HEK293 (cell line): ENCODE measurements at regions not wholly inside any gene's neighbourhood (a gene's known extent, or its start where the extent isn't known, plus 50 kb on each side); places are given as distances from the start of the nearest gene placed in this dataset.

ENCODE experiments used
- CTCF ChIA-PET: fragments of 350-600 bp; formaldehyde crosslinking; extraction: SDS; loops from one replicate; lab custom pipeline; 2021; ENCODE audit warnings: antibody characterized with exemption; lab: Yijun Ruan, JAX
- POLR2A ChIA-PET: fragments of 300-600 bp; formaldehyde crosslinking; extraction: SDS; loops from one replicate; lab custom pipeline; 2020; ENCODE audit warnings: antibody characterized with exemption, inconsistent platforms; lab: Yijun Ruan, JAX
- H3K27ac ChIP-seq: fragments of 200-500 bp; sonication (Bioruptor generic); 2 replicates; pipeline ENCODE4 v1.5.1; 2014; ENCODE audit warnings: low read depth, low read length, control low read depth, inconsistent platforms; ENCODE audit errors: extremely low read depth
- H3K36me3 ChIP-seq, 2 experiments: fragments of 200-500 bp in 1 of 2; sonication (Bioruptor generic) in 1 of 2; 1 replicate in 1 of 2; 2 replicates in 1 of 2; pipeline ENCODE4 v1.5.1; 2014 to 2017; ENCODE audit warnings: inconsistent platforms in 2 of 2, low read length in 2 of 2; ENCODE audit not compliant: control insufficient read depth in 2 of 2, insufficient read depth in 1 of 2
- H3K4me1 ChIP-seq: fragments of 200-500 bp; sonication (Bioruptor generic); 2 replicates; pipeline ENCODE4 v1.5.1; 2014; ENCODE audit warnings: mild to moderate bottlenecking, low read length, inconsistent platforms; ENCODE audit not compliant: control insufficient read depth, insufficient read depth
- H3K4me3 ChIP-seq: 2 replicates; pipeline ENCODE4 v1.5.1; 2011; ENCODE audit warnings: low read depth, mild to moderate bottlenecking, control low read depth, low read length, moderate library complexity
- H3K9me3 ChIP-seq: fragments of 200-500 bp; sonication (Bioruptor generic); 2 replicates; pipeline ENCODE4 v1.5.1; 2014; ENCODE audit warnings: low read depth, low read length, inconsistent platforms; ENCODE audit not compliant: control insufficient read depth, insufficient read depth
- ELK4 ChIP-seq: IDR thresholded peaks from 2 replicates; pipeline ENCODE4 v1.6.1; 2011; ENCODE audit warnings: mild to moderate bottlenecking, low read depth, low read length, borderline replicate concordance
- KLF8 ChIP-seq: fragments of 450-650 bp; formaldehyde crosslinking; IDR thresholded peaks from 2 replicates; pipeline ENCODE4 v1.5.1; 2016; ENCODE audit warnings: missing biosample characterization, missing genetic modification characterization
- PRDM2 ChIP-seq: fragments of 450-650 bp; formaldehyde crosslinking; IDR thresholded peaks from 2 replicates; pipeline ENCODE4 v1.5.1; 2016; ENCODE audit warnings: missing biosample characterization, missing genetic modification characterization, borderline replicate concordance
- PRDM4 ChIP-seq: fragments of 450-650 bp; formaldehyde crosslinking; IDR thresholded peaks from 2 replicates; pipeline ENCODE4 v1.5.1; 2017; ENCODE audit warnings: missing biosample characterization, missing genetic modification characterization
- SALL2 ChIP-seq: fragments of 450-650 bp; formaldehyde crosslinking; IDR thresholded peaks from 2 replicates; pipeline ENCODE4 v1.5.0; 2017; ENCODE audit warnings: missing biosample characterization, mild to moderate bottlenecking, missing genetic modification characterization, borderline replicate concordance
- SCRT1 ChIP-seq: fragments of 450-650 bp; formaldehyde crosslinking; IDR thresholded peaks from 2 replicates; pipeline ENCODE4 v1.5.1; 2016; ENCODE audit warnings: missing biosample characterization, missing genetic modification characterization, borderline replicate concordance
- WT1 ChIP-seq: fragments of 450-650 bp; formaldehyde crosslinking; IDR thresholded peaks from 2 replicates; pipeline ENCODE4 v1.5.1; 2016; ENCODE audit warnings: missing biosample characterization, missing genetic modification characterization
- ZBTB26 ChIP-seq: fragments of 450-650 bp; formaldehyde crosslinking; optimal IDR thresholded peaks from 2 replicates; pipeline ENCODE3; 2016; ENCODE audit warnings: missing biosample characterization, mild to moderate bottlenecking, missing genetic modification characterization
- ZNF146 ChIP-seq: fragments of 450-650 bp; formaldehyde crosslinking; IDR thresholded peaks from 2 replicates; pipeline ENCODE4 v1.5.1; 2016; ENCODE audit warnings: missing biosample characterization, missing genetic modification characterization
- ZNF175 ChIP-seq: fragments of 450-650 bp; formaldehyde crosslinking; IDR thresholded peaks from 2 replicates; pipeline ENCODE4 v1.5.1; 2016; ENCODE audit warnings: missing biosample characterization, missing genetic modification characterization
- ZNF280C ChIP-seq: fragments of 450-650 bp; formaldehyde crosslinking; IDR thresholded peaks from 2 replicates; pipeline ENCODE4 v1.5.1; 2016; ENCODE audit warnings: missing biosample characterization, missing genetic modification characterization
- ZNF518A ChIP-seq: fragments of 450-650 bp; formaldehyde crosslinking; conservative IDR thresholded peaks from 2 replicates; pipeline ENCODE4 v1.5.1; 2016; ENCODE audit warnings: low read depth, missing biosample characterization, missing genetic modification characterization
- ZNF555 ChIP-seq: fragments of 450-650 bp; formaldehyde crosslinking; conservative IDR thresholded peaks from 2 replicates; pipeline ENCODE4 v1.5.1; 2017; ENCODE audit warnings: missing biosample characterization, mild to moderate bottlenecking, missing genetic modification characterization, inconsistent platforms
- ZNF658 ChIP-seq: fragments of 450-650 bp; formaldehyde crosslinking; IDR thresholded peaks from 2 replicates; pipeline ENCODE4; 2016; ENCODE audit warnings: missing biosample characterization, missing genetic modification characterization
- ZNF660 ChIP-seq: fragments of 450-650 bp; IDR thresholded peaks from 2 replicates; pipeline ENCODE4 v1.5.1; 2018; ENCODE audit warnings: missing biosample characterization, mild to moderate bottlenecking, missing genetic modification characterization

GRCh38 chr17:71232801-71233559, 887.8 kb upstream of the SOX9 start:
- peaks cover 2% of the 10 kb centered on the region; the same call in 1 of the 2 replicates for H3K4me1 ChIP-seq
- POLR2A ChIA-PET: no interaction called here
- no peaks in the 10 kb centered on the region for H3K9me3 ChIP-seq
- H3K36me3 ChIP-seq: no peaks in the 10 kb centered on the region
- no peak overlapping the region for H3K27ac ChIP-seq
- CTCF ChIA-PET: interaction anchor here (0.5 kb wide), 1 partner anchor 589 kb away, joined by 3 read pairs; no protein-coding TSS in a partner anchor
- no peak overlapping the region for H3K4me3 ChIP-seq
- TF ChIP-seq PRDM2 (tag by site-specific recombination) (no peak), ZNF175 (tag by site-specific recombination) (no peak), SCRT1 (tag by site-specific recombination) (no peak), ZNF555 (tag by site-specific recombination) (no peak), ZNF660 (no peak), PRDM4 (tag by site-specific recombination) (no peak), ZNF518A (tag by site-specific recombination) (no peak), ZNF280C (tag by site-specific recombination) (no peak), WT1 (no peak), SALL2 (tag by site-specific recombination) (no peak), ZBTB26 (tag by site-specific recombination) (no peak), KLF8 (no peak), ZNF658 (tag by site-specific recombination) (no peak), ELK4 (no peak), ZNF146 (no peak)
